Activated CD8-positive, alpha-beta T cell treated with anti-CD3 and anti-CD28 coated beads for 36 hours (primary cell): ENCODE measurements at regions not wholly inside any gene's neighbourhood (a gene's known extent, or its start where the extent isn't known, plus 50 kb on each side); places are given as distances from the start of the nearest gene placed in this dataset.

Experiments used
- ATAC-seq: fragments of 200-7000 bp; cut with Tn5 transposase; one replicate; pipeline ENCODE4 v1.10.0; 2021; ENCODE audit warnings: mild to moderate bottlenecking, moderate library complexity
- CTCF ChIA-PET: fragments of 350-600 bp; sonication (Branson Sonifier 250); formaldehyde crosslinking; loops from one replicate; lab custom pipeline; 2021; ENCODE audit warnings: antibody characterized with exemption; lab: Charles Lee
- POLR2A ChIA-PET: fragments of 350-600 bp; sonication (Branson Sonifier 250); formaldehyde crosslinking; loops from one replicate; lab custom pipeline; 2021; ENCODE audit warnings: antibody characterized with exemption; lab: Charles Lee
- DNase-seq: peaks from one replicate; pipeline ENCODE4 v3.0.0-alpha.2; 2020
- H3K27ac Mint-ChIP-seq: one replicate; pipeline ENCODE4 v1.8.0; 2021; ENCODE audit warnings: mild to moderate bottlenecking, mixed read lengths
- H3K27me3 Mint-ChIP-seq: one replicate; pipeline ENCODE4 v1.8.0; 2021; ENCODE audit warnings: mixed read lengths
- H3K36me3 Mint-ChIP-seq: one replicate; pipeline ENCODE4 v1.8.0; 2021; ENCODE audit warnings: low read depth, mixed read lengths
- H3K4me1 Mint-ChIP-seq: one replicate; pipeline ENCODE4 v1.8.0; 2021; ENCODE audit warnings: low read depth, mixed read lengths
- H3K4me3 Mint-ChIP-seq: one replicate; pipeline ENCODE4 v1.8.0; 2021; ENCODE audit warnings: mild to moderate bottlenecking, moderate library complexity, mixed read lengths
- H3K9me3 Mint-ChIP-seq: one replicate; pipeline ENCODE4 v1.8.0; 2021; ENCODE audit warnings: mixed read lengths
- CTCF ChIP-seq: fragments of 200-600 bp; IDR thresholded peaks from one replicate; pipeline ENCODE4 v1.8.0; 2022; ENCODE audit warnings: antibody characterized with exemption, mild to moderate bottlenecking
- intact Hi-C: fragments of 100-400 bp; cut with micrococcal nuclease; formaldehyde crosslinking; loops from one replicate; pipeline ENCODE4 v1.10.0; 2022

GRCh38 chr15:46865155-46865554, 852.1 kb upstream of the SEMA6D start:
- POLR2A ChIA-PET = no interaction called here
- Mint-ChIP-seq H3K9me3 (peaks cover 3% of the 10 kb centered on the region), H3K27ac (no peak overlapping the region), H3K27me3 (no peaks in the 10 kb centered on the region), H3K4me1 (no peaks in the 10 kb centered on the region), H3K4me3 (no peak overlapping the region), H3K36me3 (no peaks in the 10 kb centered on the region)
- CTCF ChIA-PET = no interaction called here
- no peak for TF ChIP-seq CTCF
- ATAC-seq (no peak), DNase-seq (no peak)
- intact Hi-C loops = no loop called here

GRCh38 chr15:46872286-46872980, 844.9 kb upstream of the SEMA6D start:
- Mint-ChIP-seq H3K9me3 (peaks cover 2% of the 10 kb centered on the region), H3K36me3 (no peaks in the 10 kb centered on the region), H3K27me3 (no peaks in the 10 kb centered on the region), H3K27ac (no peak overlapping the region), H3K4me3 (no peak overlapping the region), H3K4me1 (no peaks in the 10 kb centered on the region)
- CTCF ChIA-PET = no interaction called here
- TF ChIP-seq CTCF = no peak
- DNase-seq (no peak), ATAC-seq (no peak)
- POLR2A ChIA-PET = no interaction called here
- intact Hi-C loops = no loop called here

GRCh38 chr15:46872981-46873330, 844.3 kb upstream of the SEMA6D start:
- DNase-seq = no peak
- Mint-ChIP-seq H3K9me3 (peaks cover 2% of the 10 kb centered on the region), H3K27ac (no peak overlapping the region), H3K36me3 (no peaks in the 10 kb centered on the region), H3K4me1 (no peaks in the 10 kb centered on the region), H3K4me3 (no peak overlapping the region), H3K27me3 (no peaks in the 10 kb centered on the region)
- POLR2A ChIA-PET = no interaction called here
- CTCF ChIA-PET = no interaction called here
- intact Hi-C loops = no loop called here
- no peak for ATAC-seq
- no peak for TF ChIP-seq CTCF

- Mint-ChIP-seq H3K27ac (no peak overlapping the region), H3K9me3 (peaks cover 7% of the 10 kb centered on the region), H3K4me1 (no peaks in the 10 kb centered on the region), H3K27me3 (no peaks in the 10 kb centered on the region), H3K36me3 (no peaks in the 10 kb centered on the region), H3K4me3 (no peak overlapping the region)
- DNase-seq (no peak), ATAC-seq (no peak)
- TF ChIP-seq CTCF = no peak
- POLR2A ChIA-PET = no interaction called here
- CTCF ChIA-PET = no interaction called here
- intact Hi-C loops = no loop called here
Measured at GRCh38 chr15:46879032-46879770, 838.1 kb upstream of the SEMA6D start.

- POLR2A ChIA-PET = no interaction called here
Measured at GRCh38 chr15:46880791-46881190, 836.5 kb upstream of the SEMA6D start.

More at GRCh38 chr15:46880791-46881190, 836.5 kb upstream of the SEMA6D start:
- Mint-ChIP-seq H3K4me1 (no peaks in the 10 kb centered on the region), H3K27me3 (no peaks in the 10 kb centered on the region), H3K27ac (no peak overlapping the region), H3K9me3 (peaks cover 7% of the 10 kb centered on the region), H3K36me3 (no peaks in the 10 kb centered on the region), H3K4me3 (no peak overlapping the region)
- no peak for TF ChIP-seq CTCF
- DNase-seq (no peak), ATAC-seq (no peak)
- intact Hi-C loops = no loop called here
- CTCF ChIA-PET = no interaction called here
